Right lung (tissue), 2 donors: ENCODE measurements at regions not wholly inside any gene's neighbourhood (a gene's known extent, or its start where the extent isn't known, plus 50 kb on each side); places are given as distances from the start of the nearest gene placed in this dataset.
"Not testable (repeated sequence)": the region's sequence is repeated elsewhere in the genome, so short reads cannot be mapped to it uniquely, and the experiment has no call there.

ENCODE experiments used
- DNase-seq, 2 donors: peaks; one replicate each; pipeline ENCODE4 v3.0.0-alpha.2; 2013

- DNase-seq: no peak
These were observed 95.6 kb downstream of the RRAGB start for GRCh38 chrX:55813150-55813549.

GRCh38 chrX:55815546-55815945, 98.0 kb downstream of the RRAGB start:
- DNase-seq: no peak

GRCh38 chrX:55816023-55816422, 98.5 kb downstream of the RRAGB start:
- no peak for DNase-seq

- no peak for DNase-seq
These were observed 101.3 kb downstream of the RRAGB start for GRCh38 chrX:55818673-55819375.

- DNase-seq: no peak
These were observed 121.9 kb downstream of the RRAGB start for GRCh38 chrX:55839485-55839884.

GRCh38 chrX:55841962-55842752, 124.6 kb downstream of the RRAGB start:
- DNase-seq: no peak

GRCh38 chrX:55866779-55867178, 149.2 kb downstream of the RRAGB start:
- not testable (repeated sequence) for DNase-seq

GRCh38 chrX:55867181-55867651, 149.7 kb downstream of the RRAGB start:
- no peak for DNase-seq

GRCh38 chrX:55867708-55868107, 150.2 kb downstream of the RRAGB start:
- no peak for DNase-seq

GRCh38 chrX:55874807-55875206, 157.3 kb downstream of the RRAGB start:
- DNase-seq: no peak

GRCh38 chrX:55883541-55883940, 166.0 kb downstream of the RRAGB start:
- not testable (repeated sequence) for DNase-seq

- DNase-seq: peak; percentile 63 to 75
These were observed 190.5 kb downstream of the RRAGB start for GRCh38 chrX:55907968-55908607.

- peak; percentile 18 to 20 for DNase-seq
These were observed 191.2 kb downstream of the RRAGB start for GRCh38 chrX:55908661-55909212.

- no peak for DNase-seq
These were observed 202.0 kb downstream of the RRAGB start for GRCh38 chrX:55919367-55920221.

GRCh38 chrX:55924574-55924973, 207.0 kb downstream of the RRAGB start:
- DNase-seq: no peak

- DNase-seq: not testable (repeated sequence)
These were observed 211.0 kb downstream of the RRAGB start for GRCh38 chrX:55928529-55928928.
